Upper lobe of right lung (tissue), 1 donor: ENCODE measurements at regions not wholly inside any gene's neighbourhood (a gene's known extent, or its start where the extent isn't known, plus 50 kb on each side); places are given as distances from the start of the nearest gene placed in this dataset.

Experiments used
- ATAC-seq: fragments of 200-7000 bp; cut with Tn5 transposase; one replicate; pipeline ENCODE4 v1.9.1; 2020; ENCODE audit warnings: mild to moderate bottlenecking, moderate library complexity
- DNase-seq: peaks from one replicate; pipeline ENCODE4 v3.0.0-alpha.2; 2020
- H3K27ac ChIP-seq: fragments of 200-600 bp; one replicate; pipeline ENCODE4 v1.8.0; 2022
- H3K27me3 ChIP-seq: fragments of 200-600 bp; one replicate; pipeline ENCODE4 v1.8.0; 2022; ENCODE audit warnings: mild to moderate bottlenecking
- H3K36me3 ChIP-seq: fragments of 200-600 bp; one replicate; pipeline ENCODE4 v1.8.0; 2022
- H3K4me1 ChIP-seq: fragments of 200-600 bp; one replicate; pipeline ENCODE4 v1.8.0; 2022
- H3K4me3 ChIP-seq: fragments of 200-600 bp; one replicate; pipeline ENCODE4 v1.8.0; 2022; ENCODE audit warnings: mild to moderate bottlenecking
- H3K9me3 ChIP-seq: fragments of 200-600 bp; one replicate; pipeline ENCODE4 v1.8.0; 2022
- intact Hi-C: fragments of 100-400 bp; cut with DNase I; formaldehyde crosslinking; loops from one replicate; pipeline ENCODE4 v1.11.0; 2022
- TF ChIP-seq, protein P1 (sequence below): fragments of 200-600 bp; IDR thresholded peaks from one replicate; pipeline ENCODE4 v1.8.0; 2022; ENCODE audit warnings: antibody characterized with exemption
- donor health status: DM: no; HTN: yes; CAD: no; lungs with severe emphysema.

DNA sequence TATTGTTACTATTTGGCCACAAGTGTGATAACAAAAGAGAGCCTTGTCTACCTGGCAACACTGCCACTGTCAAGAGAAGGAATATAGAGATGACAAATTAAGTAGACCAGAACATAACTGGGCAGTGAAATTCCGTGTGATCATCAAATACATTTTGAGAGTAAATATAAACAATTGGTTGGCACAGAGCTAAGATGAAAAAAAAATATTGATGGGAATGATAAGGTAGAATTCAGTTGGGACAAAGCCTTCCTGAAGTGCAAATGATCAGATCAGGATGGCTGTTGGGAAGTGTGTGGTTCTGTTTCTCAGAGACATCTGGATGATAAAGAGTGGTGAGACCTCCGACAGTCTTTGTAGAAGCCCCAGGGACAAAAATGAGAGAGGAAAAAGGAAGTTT, 205.5 kb upstream of the CAMK1G start:
- DNase-seq (no peak), ATAC-seq (no peak)
- Histone ChIP-seq H3K9me3 (no peaks in the 10 kb centered on the region), H3K36me3 (no peaks in the 10 kb centered on the region), H3K27me3 (no peaks in the 10 kb centered on the region), H3K4me1 (no peaks in the 10 kb centered on the region), H3K4me3 (no peak overlapping the region), H3K27ac (no peak overlapping the region)
- TF ChIP-seq, protein P1, sequence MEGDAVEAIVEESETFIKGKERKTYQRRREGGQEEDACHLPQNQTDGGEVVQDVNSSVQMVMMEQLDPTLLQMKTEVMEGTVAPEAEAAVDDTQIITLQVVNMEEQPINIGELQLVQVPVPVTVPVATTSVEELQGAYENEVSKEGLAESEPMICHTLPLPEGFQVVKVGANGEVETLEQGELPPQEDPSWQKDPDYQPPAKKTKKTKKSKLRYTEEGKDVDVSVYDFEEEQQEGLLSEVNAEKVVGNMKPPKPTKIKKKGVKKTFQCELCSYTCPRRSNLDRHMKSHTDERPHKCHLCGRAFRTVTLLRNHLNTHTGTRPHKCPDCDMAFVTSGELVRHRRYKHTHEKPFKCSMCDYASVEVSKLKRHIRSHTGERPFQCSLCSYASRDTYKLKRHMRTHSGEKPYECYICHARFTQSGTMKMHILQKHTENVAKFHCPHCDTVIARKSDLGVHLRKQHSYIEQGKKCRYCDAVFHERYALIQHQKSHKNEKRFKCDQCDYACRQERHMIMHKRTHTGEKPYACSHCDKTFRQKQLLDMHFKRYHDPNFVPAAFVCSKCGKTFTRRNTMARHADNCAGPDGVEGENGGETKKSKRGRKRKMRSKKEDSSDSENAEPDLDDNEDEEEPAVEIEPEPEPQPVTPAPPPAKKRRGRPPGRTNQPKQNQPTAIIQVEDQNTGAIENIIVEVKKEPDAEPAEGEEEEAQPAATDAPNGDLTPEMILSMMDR = no peak
- intact Hi-C loops = no loop called here

DNA sequence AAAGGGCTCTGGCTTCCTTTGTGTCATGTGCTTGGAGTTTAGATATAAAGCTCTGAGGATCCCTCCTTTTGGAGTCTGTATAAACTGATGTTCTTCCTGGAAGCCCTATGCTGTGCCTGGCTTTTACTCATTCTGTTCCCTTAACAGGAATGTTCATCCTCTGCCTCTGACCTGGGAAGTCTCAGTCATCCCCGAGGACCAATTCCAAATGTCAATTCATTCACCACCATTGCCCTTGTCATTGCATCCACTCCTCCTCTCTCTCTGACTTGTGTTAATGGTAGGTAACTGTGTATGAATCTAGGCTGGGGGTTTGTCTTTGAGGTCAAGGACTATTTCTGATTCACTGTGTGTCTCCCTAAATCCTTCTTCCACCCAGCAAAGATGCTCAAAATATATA, 204.2 kb upstream of the CAMK1G start:
- TF ChIP-seq, protein P1 = no peak
- Histone ChIP-seq H3K4me3 (no peak overlapping the region), H3K9me3 (no peaks in the 10 kb centered on the region), H3K27me3 (no peaks in the 10 kb centered on the region), H3K36me3 (no peaks in the 10 kb centered on the region), H3K27ac (no peak overlapping the region), H3K4me1 (no peaks in the 10 kb centered on the region)
- ATAC-seq (no peak), DNase-seq (no peak)
- intact Hi-C loops = no loop called here

DNA sequence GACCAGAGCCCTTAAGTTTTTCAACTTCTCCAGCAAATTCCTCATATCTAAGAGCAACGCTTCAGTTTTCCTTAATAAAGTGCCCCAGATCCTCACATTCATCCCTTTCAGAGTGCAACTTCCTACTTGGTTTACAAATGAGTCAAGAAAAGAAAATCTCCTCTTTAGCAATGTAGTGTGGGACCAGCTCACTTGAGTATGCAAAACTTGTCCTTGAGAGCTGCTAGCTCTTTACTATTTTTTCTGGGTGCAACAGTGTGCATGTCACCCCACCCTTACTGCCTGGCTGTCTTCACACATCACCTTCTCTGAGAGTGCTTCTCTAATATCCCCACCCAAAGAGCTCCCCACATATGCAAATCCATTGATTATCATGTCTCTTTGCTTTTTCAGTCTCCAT, 203.1 kb upstream of the CAMK1G start:
- H3K27me3 ChIP-seq = no peaks in the 10 kb centered on the region
- no peaks in the 10 kb centered on the region for H3K9me3 ChIP-seq
- intact Hi-C loops = no loop called here
- no peak overlapping the region for H3K27ac ChIP-seq
- no peaks in the 10 kb centered on the region for H3K4me1 ChIP-seq
- TF ChIP-seq, protein P1 = no peak
- no peak for DNase-seq
- H3K36me3 ChIP-seq = no peaks in the 10 kb centered on the region
- no peak overlapping the region for H3K4me3 ChIP-seq
- no peak for ATAC-seq

DNA sequence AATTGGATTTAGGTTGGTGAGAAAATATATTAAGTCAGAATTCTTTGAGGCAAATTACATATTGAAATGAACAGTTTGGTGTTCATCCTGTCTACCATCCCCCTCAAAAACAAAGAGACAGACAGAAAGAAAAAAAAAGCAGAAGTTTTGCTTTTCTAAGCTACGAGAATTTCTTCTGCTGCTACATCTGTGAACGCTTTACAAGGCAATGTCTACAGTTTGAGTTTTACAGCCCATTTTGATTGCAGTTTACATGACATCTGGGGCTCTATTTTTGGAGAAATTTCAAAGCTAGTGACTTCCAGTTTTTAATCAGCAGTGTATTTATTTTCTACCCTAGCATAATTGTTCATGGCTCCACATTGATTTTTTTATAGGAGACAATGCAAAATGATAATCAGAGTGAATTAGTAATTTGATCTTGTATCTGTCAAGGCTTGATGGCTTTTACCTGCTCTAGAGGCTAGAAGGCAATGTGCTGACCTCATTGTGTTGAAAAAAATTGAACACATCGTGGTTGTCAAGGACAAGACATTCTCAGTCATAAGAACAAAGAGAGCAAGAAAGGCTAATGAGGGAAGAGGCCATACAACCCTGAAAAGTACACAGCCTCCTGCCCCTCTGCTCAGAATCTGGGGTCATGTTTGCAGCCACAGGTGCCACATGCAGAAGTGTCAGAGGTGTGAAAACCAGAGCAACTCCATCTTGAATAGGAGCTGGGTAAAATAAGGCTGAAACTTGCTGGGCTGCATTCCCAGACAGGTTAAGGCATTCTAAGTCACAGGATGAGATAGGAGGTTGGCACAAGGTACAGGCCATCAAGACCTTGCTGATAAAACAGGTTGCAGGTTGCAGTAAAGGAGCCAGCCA, 201.0 kb upstream of the CAMK1G start:
- no peaks in the 10 kb centered on the region for H3K9me3 ChIP-seq
- TF ChIP-seq, protein P1 = no peak
- H3K4me3 ChIP-seq = no peak overlapping the region
- ATAC-seq (no peak), DNase-seq (no peak)
- intact Hi-C loops = no loop called here
- no peaks in the 10 kb centered on the region for H3K27me3 ChIP-seq
- no peaks in the 10 kb centered on the region for H3K36me3 ChIP-seq
- H3K4me1 ChIP-seq = no peaks in the 10 kb centered on the region
- no peak overlapping the region for H3K27ac ChIP-seq

DNA sequence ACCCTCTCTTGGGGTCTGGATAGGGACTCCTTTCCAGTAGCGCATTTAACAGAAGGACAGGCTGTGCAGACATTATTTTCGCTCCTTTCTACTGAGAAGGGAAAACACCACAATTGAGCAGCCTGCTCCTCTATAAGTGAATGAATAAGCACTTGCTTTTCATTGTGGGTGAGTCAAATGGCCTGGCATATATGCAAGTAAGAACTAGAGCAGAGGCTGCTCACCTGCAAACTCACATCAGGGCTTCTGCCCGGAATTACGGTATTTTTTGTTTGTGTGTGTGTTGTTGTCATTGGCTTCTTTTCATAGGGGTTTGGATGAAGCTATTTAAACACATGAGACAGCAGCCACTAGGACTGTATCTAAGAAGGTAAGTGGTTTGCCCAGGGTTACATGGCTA, 200.1 kb upstream of the CAMK1G start:
- no peaks in the 10 kb centered on the region for H3K9me3 ChIP-seq
- no peak overlapping the region for H3K27ac ChIP-seq
- no peak overlapping the region for H3K4me3 ChIP-seq
- H3K27me3 ChIP-seq = no peaks in the 10 kb centered on the region
- no peaks in the 10 kb centered on the region for H3K36me3 ChIP-seq
- intact Hi-C loops = no loop called here
- no peak for ATAC-seq
- H3K4me1 ChIP-seq = no peaks in the 10 kb centered on the region
- TF ChIP-seq, protein P1 = no peak
- DNase-seq = no peak
